Stimulated activated CD4-positive, alpha-beta T cell treated with anti-CD3 and anti-CD28 coated beads, Interleukin-12 subunit alpha, Interleukin-12 subunit beta, amount 100 ng/mL, for 48 hours (primary cell): ENCODE measurements at regions not wholly inside any gene's neighbourhood (a gene's known extent, or its start where the extent isn't known, plus 50 kb on each side); places are given as distances from the start of the nearest gene placed in this dataset.
"Not testable (repeated sequence)": the region's sequence is repeated elsewhere in the genome, so short reads cannot be mapped to it uniquely, and the experiment has no call there.

Experiments
- DNase-seq, 3 donors: peaks; one replicate each; pipeline ENCODE4 v3.0.0-alpha.2; 2020; ENCODE audit warnings: low read depth in 2 of 3, low spot score in 1 of 3

GRCh38 chr2:5195636-5196035 is 496.5 kb upstream of the SOX11 start:
- DNase-seq = no peak

- no peak for DNase-seq
These were observed 488.9 kb upstream of the SOX11 start for GRCh38 chr2:5203134-5203755.

- not testable (repeated sequence) for DNase-seq
These were observed 485.4 kb upstream of the SOX11 start for GRCh38 chr2:5206742-5207141.

GRCh38 chr2:5215989-5216607 is 476.1 kb upstream of the SOX11 start:
- DNase-seq = no peak

- no peak for DNase-seq
These were observed 465.0 kb upstream of the SOX11 start for GRCh38 chr2:5227062-5227699.

- DNase-seq = no peak
These were observed 462.6 kb upstream of the SOX11 start for GRCh38 chr2:5229574-5229973.

- no peak for DNase-seq
These were observed 461.7 kb upstream of the SOX11 start for GRCh38 chr2:5230444-5230843.

GRCh38 chr2:5230855-5231254 is 461.3 kb upstream of the SOX11 start:
- DNase-seq = no peak

- no peak for DNase-seq
These were observed 460.9 kb upstream of the SOX11 start for GRCh38 chr2:5231287-5231686.

- no peak for DNase-seq
These were observed 457.6 kb upstream of the SOX11 start for GRCh38 chr2:5234563-5234962.

GRCh38 chr2:5235701-5236100 is 456.5 kb upstream of the SOX11 start:
- DNase-seq = no peak

GRCh38 chr2:5236249-5236648 is 455.9 kb upstream of the SOX11 start:
- no peak for DNase-seq

- no peak for DNase-seq
These were observed 449.4 kb upstream of the SOX11 start for GRCh38 chr2:5242751-5243150.

GRCh38 chr2:5250482-5250881 is 441.7 kb upstream of the SOX11 start:
- DNase-seq = no peak

GRCh38 chr2:5253263-5253662 is 438.9 kb upstream of the SOX11 start:
- DNase-seq = no peak

GRCh38 chr2:5254791-5255332 is 437.3 kb upstream of the SOX11 start:
- DNase-seq = no peak

GRCh38 chr2:5263291-5263690 is 428.9 kb upstream of the SOX11 start:
- DNase-seq = no peak

GRCh38 chr2:5264361-5264760 is 427.8 kb upstream of the SOX11 start:
- DNase-seq = no peak

- DNase-seq = no peak
These were observed 407.1 kb upstream of the SOX11 start for GRCh38 chr2:5285061-5285460.

- DNase-seq = no peak
These were observed 406.1 kb upstream of the SOX11 start for GRCh38 chr2:5285872-5286769.

- no peak for DNase-seq
These were observed 404.4 kb upstream of the SOX11 start for GRCh38 chr2:5287558-5288334.
